ENCODE measurements at regions not wholly inside any gene's neighbourhood (a gene's known extent, or its start where the extent isn't known, plus 50 kb on each side); places are given as distances from the start of the nearest gene placed in this dataset.

DNA sequence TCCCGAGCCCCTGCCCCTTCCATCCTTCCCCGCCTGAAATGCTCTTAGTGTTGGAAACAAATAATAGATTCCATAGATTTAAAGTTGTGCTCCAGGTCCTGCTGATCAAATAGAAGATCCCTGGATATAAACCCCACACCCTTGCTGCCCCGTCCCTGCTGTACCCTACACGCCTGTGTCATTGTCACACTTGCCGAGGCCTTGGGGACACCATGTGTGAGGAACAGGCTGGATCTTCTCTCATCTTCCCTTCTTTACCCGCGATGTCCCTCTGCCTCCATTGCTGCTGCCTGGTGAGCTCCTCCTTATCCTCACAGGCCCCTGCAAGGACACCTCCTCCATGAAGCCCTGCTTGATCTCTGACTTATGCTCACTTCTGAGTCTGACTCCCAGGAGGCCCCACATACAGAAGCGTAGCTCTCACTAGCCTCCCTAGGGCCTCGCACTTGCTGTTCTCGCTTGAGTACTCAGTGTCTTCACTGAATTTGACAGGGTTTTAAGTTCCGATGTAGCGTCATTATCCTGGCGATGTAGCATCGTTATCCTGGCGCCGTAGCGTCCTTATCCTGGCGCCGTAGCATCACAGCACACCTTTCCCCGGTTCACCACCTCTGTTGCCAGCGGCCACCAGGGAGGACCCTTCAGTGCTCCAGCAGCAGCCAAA lies 221.9 kb downstream of the NDUFA10 start:
- DNase-seq (ENCODE audit: low read depth in 2 of 2), result no peak
- Histone ChIP-seq H3K4me3 (replicated peaks in 1 of 4; ENCODE audit: control extremely low read depth in 1 of 4, insufficient read depth in 1 of 4, low read depth in 3 of 4, low read length in 4 of 4) (no peak overlapping the region), H3K9me3 (ENCODE audit: control insufficient read depth, insufficient read depth, low read depth, low read length) (no peaks in the 10 kb centered on the region), H2AFZ (ENCODE audit: low read length) (no peak overlapping the region), H3K36me3 (ENCODE audit: control insufficient read depth, insufficient read depth, low read length) (no peaks in the 10 kb centered on the region), H3K4me1 (ENCODE audit: control insufficient read depth, extremely low read depth, insufficient read depth, low read length) (no peaks in the 10 kb centered on the region), H3K9ac (ENCODE audit: insufficient read depth, low read length) (no peak overlapping the region), H3K4me2 (ENCODE audit: extremely low read depth, insufficient read depth, low read length) (no peak overlapping the region), H3K27ac (ENCODE audit: insufficient read depth, low read length) (no peak overlapping the region), H4K20me1 (ENCODE audit: control insufficient read depth, extremely low read depth, insufficient read depth, low read length) (no peaks in the 10 kb centered on the region), H3K27me3 (ENCODE audit: control insufficient read depth, insufficient read depth, low read length) (no peaks in the 10 kb centered on the region), H3K79me2 (ENCODE audit: control insufficient read depth, insufficient read depth, low read length) (no peaks in the 10 kb centered on the region)
- no peak for TF ChIP-seq EZH2 (IDR thresholded peaks at IDR 0.05; ENCODE audit: low read length, missing control alignments)
- TF ChIP-seq CTCF (conservative IDR thresholded peaks at IDR 0.05 in 1 of 2, IDR thresholded peaks at IDR 0.05 in 1 of 2; ENCODE audit: low read depth in 1 of 2, low read length in 2 of 2), result no peak

DNA sequence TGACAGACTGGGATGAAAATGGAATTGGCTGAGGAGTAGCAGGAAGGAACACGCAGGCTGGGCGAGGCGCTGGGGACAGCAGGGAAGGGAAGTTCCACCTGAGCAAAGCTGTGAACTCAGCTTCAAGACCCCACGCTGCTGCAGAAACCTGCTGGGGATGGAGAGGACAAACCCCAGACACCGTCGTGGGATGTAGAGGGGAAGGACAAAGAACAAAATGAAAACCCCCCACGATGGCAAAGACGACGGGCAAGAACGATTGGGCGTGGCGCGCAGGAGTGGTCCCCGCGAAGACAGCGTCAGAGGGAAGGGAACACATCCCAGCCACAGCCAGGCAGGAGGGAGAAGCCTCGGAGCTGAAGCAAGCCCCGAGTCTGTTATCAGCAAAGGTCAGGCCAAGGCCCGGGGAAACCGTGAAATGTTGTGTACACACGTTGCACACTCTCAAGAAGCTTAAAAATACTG lies 222.9 kb downstream of the NDUFA10 start:
- H3K4me3 ChIP-seq (replicated peaks in 1 of 4; ENCODE audit: control extremely low read depth in 1 of 4, insufficient read depth in 1 of 4, low read depth in 3 of 4, low read length in 4 of 4), result no peak overlapping the region
- H3K4me2 ChIP-seq (ENCODE audit: extremely low read depth, insufficient read depth, low read length), result no peak overlapping the region
- no peaks in the 10 kb centered on the region for H3K27me3 ChIP-seq (ENCODE audit: control insufficient read depth, insufficient read depth, low read length)
- no peaks in the 10 kb centered on the region for H3K9me3 ChIP-seq (ENCODE audit: control insufficient read depth, insufficient read depth, low read depth, low read length)
- H4K20me1 ChIP-seq (ENCODE audit: control insufficient read depth, extremely low read depth, insufficient read depth, low read length), result no peaks in the 10 kb centered on the region
- H3K4me1 ChIP-seq (ENCODE audit: control insufficient read depth, extremely low read depth, insufficient read depth, low read length), result no peaks in the 10 kb centered on the region
- DNase-seq (ENCODE audit: low read depth in 2 of 2), result no peak
- no peaks in the 10 kb centered on the region for H3K36me3 ChIP-seq (ENCODE audit: control insufficient read depth, insufficient read depth, low read length)
- H3K9ac ChIP-seq (ENCODE audit: insufficient read depth, low read length), result no peak overlapping the region
- H3K27ac ChIP-seq (ENCODE audit: insufficient read depth, low read length), result no peak overlapping the region
- TF ChIP-seq CTCF (conservative IDR thresholded peaks at IDR 0.05 in 1 of 2, IDR thresholded peaks at IDR 0.05 in 1 of 2; ENCODE audit: low read depth in 1 of 2, low read length in 2 of 2) (no peak), EZH2 (IDR thresholded peaks at IDR 0.05; ENCODE audit: low read length, missing control alignments) (no peak)
- no peaks in the 10 kb centered on the region for H3K79me2 ChIP-seq (ENCODE audit: control insufficient read depth, insufficient read depth, low read length)
- no peak overlapping the region for H2AFZ ChIP-seq (ENCODE audit: low read length)

GRCh38 chr2:239801404-239802184 lies 223.5 kb downstream of the NDUFA10 start:
- DNase-seq (ENCODE audit: low read depth in 2 of 2), result no peak
- H3K4me3 ChIP-seq (replicated peaks in 1 of 4; ENCODE audit: control extremely low read depth in 1 of 4, insufficient read depth in 1 of 4, low read depth in 3 of 4, low read length in 4 of 4), result no peak overlapping the region
- no peaks in the 10 kb centered on the region for H3K27me3 ChIP-seq (ENCODE audit: control insufficient read depth, insufficient read depth, low read length)
- H3K9ac ChIP-seq (ENCODE audit: insufficient read depth, low read length), result no peak overlapping the region
- no peak overlapping the region for H2AFZ ChIP-seq (ENCODE audit: low read length)
- H3K36me3 ChIP-seq (ENCODE audit: control insufficient read depth, insufficient read depth, low read length), result no peaks in the 10 kb centered on the region
- no peaks in the 10 kb centered on the region for H3K4me1 ChIP-seq (ENCODE audit: control insufficient read depth, extremely low read depth, insufficient read depth, low read length)
- H3K4me2 ChIP-seq (ENCODE audit: extremely low read depth, insufficient read depth, low read length), result no peak overlapping the region
- H3K27ac ChIP-seq (ENCODE audit: insufficient read depth, low read length), result no peak overlapping the region
- no peaks in the 10 kb centered on the region for H4K20me1 ChIP-seq (ENCODE audit: control insufficient read depth, extremely low read depth, insufficient read depth, low read length)
- H3K79me2 ChIP-seq (ENCODE audit: control insufficient read depth, insufficient read depth, low read length), result no peaks in the 10 kb centered on the region
- H3K9me3 ChIP-seq (ENCODE audit: control insufficient read depth, insufficient read depth, low read depth, low read length), result no peaks in the 10 kb centered on the region
- TF ChIP-seq CTCF (conservative IDR thresholded peaks at IDR 0.05 in 1 of 2, IDR thresholded peaks at IDR 0.05 in 1 of 2; ENCODE audit: low read depth in 1 of 2, low read length in 2 of 2) (no peak), EZH2 (IDR thresholded peaks at IDR 0.05; ENCODE audit: low read length, missing control alignments) (no peak)
